ENCODE measurements at regions not wholly inside any gene's neighbourhood (a gene's known extent, or its start where the extent isn't known, plus 50 kb on each side); places are given as distances from the start of the nearest gene placed in this dataset.

DNA sequence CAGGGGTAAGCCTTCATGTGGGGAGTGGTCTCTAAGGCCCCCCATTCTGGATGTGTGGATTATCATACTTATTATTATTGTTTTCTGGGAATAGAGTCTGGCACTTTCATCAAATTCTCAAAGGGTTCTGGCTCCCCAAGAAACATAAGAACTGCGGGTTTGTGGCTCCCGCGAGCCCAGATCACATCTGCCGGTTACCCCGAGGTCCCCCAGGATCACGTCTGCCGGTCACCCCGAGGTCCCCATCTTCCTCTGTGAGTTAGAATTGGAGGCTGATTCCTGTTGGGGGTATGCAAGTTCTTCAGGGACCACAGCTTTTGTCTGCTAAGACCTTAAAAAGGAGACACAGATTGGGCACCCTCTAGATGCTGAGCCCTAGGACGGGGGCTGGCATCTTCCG is 116.7 kb upstream of the FRMD1 start:
- no peak for TF ChIP-seq CTCF (IDR thresholded peaks at IDR 0.05)
- no peak for TF ChIP-seq HMGXB4 (CRISPR knock-in tag; IDR thresholded peaks at IDR 0.05)
- TF ChIP-seq CREB1 (CRISPR knock-in tag; IDR thresholded peaks at IDR 0.05): no peak
- no peak for TF ChIP-seq ETV6 (CRISPR knock-in tag; IDR thresholded peaks at IDR 0.05)
